ENCODE measurements at regions not wholly inside any gene's neighbourhood (a gene's known extent, or its start where the extent isn't known, plus 50 kb on each side); places are given as distances from the start of the nearest gene placed in this dataset.

- TF ChIP-seq CTCF (IDR thresholded peaks at IDR 0.05; ENCODE audit: low read length) (no peak), EZH2 (IDR thresholded peaks at IDR 0.05; ENCODE audit: borderline replicate concordance, low read length) (no peak)
Observed at GRCh38 chr2:220104871-220105351, 477.5 kb downstream of the SLC4A3 start.

Data from OCI-LY1 (cell line).